ENCODE measurements at regions not wholly inside any gene's neighbourhood (a gene's known extent, or its start where the extent isn't known, plus 50 kb on each side); places are given as distances from the start of the nearest gene placed in this dataset.

DNA sequence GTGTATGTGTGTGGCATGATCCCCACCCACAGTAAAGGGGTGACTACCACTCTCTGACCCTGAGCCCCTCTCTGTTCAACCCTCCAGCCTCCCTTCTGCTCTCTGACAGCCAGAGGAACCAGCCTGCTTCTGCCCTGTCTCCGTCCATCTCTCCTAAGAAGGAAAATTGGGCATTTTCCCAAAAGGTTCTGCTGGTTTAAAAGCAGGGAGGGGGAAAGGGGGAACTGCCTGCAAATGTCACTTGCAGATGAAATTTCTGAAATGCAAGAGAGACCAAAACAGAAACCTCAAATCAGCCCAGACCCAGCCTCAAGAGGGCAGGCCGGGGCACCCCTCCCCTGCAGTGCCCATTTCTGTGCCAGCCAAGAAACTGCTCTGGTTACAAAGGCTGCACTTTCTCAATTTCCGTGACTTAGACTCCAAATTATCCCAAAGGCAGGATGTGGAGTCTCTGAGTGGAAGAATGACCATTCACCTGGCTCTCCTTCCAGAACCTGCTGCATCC, 197.9 kb downstream of the RBFOX3 start:
- TF ChIP-seq GATA2 (IDR thresholded peaks at IDR 0.05; ENCODE audit: low read depth, low read length) = no peak
- no peak for TF ChIP-seq GATA3 (IDR thresholded peaks at IDR 0.05; ENCODE audit: low read depth, low read length)

All from SH-SY5Y (cell line).